GM23248 (cell line): ENCODE measurements at regions not wholly inside any gene's neighbourhood (a gene's known extent, or its start where the extent isn't known, plus 50 kb on each side); places are given as distances from the start of the nearest gene placed in this dataset.

Experiments
- EZH2 ChIP-seq: fragments of 200-600 bp; sonication (generic); IDR thresholded peaks from 2 replicates; pipeline ENCODE4 v1.6.1; 2018; ENCODE audit warnings: antibody characterized with exemption, mild to moderate bottlenecking; ENCODE audit not compliant: insufficient read depth, poor library complexity, severe bottlenecking
- EZH2phosphoT487 ChIP-seq: fragments of 200-600 bp; sonication (generic); IDR thresholded peaks from 2 replicates; pipeline ENCODE4 v1.6.1; 2018; ENCODE audit warnings: antibody characterized with exemption, moderate library complexity, mild to moderate bottlenecking, low read depth; ENCODE audit not compliant: insufficient read depth

GRCh38 chr18:51933903-51934302 is 406.1 kb upstream of the DCC start:
- TF ChIP-seq EZH2phosphoT487, result no peak
- TF ChIP-seq EZH2, result no peak
